ENCODE measurements at regions not wholly inside any gene's neighbourhood (a gene's known extent, or its start where the extent isn't known, plus 50 kb on each side); places are given as distances from the start of the nearest gene placed in this dataset.
"Not testable (repeated sequence)": the region's sequence is repeated elsewhere in the genome, so short reads cannot be mapped to it uniquely, and the experiment has no call there.

DNA sequence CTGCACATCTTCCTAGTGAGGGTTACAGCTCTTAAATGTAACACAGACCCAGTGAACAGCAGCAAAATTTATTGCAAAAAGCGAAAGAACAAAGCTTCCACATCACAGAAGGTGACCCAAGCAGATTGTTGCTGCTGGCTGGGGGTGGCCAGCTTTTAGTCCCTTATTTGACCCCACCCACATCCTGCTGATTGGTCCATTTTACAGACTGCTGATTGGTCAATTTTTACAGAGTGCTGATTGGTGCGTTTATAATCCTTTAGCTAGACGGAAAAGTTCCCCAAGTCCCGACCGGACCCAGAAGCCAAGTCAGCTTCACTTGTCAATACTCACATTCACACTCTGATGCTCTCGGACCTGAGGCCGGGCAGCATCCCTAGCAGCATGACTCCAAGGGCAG lies 154.5 kb upstream of the ATP10A start:
- DNase-seq, result no peak

DNA sequence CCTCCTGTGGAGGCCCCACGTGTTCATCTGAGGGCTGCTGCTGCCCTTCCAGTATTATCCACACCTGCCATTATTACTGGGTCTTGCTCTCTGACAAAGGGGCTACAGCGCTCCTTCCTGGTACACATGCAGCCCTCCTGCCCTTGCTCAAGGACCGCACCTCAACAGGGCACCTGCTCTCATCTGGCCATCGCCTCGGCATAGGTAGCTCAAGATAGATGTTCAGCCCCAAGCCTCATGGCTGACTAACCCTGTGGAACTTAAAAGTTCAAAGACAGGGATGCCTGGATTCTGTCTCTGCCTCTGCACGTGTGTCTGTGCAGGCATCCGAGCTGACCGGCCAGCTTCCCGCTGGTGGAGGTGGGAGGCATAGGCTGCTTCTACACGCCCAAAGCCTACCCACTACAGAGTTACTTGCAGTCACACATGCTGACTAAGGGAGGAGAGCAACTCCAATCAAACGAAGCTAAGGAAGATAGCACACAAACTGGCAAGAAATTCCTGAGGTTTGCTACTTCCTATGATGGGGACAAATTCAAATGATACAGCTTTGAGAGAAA lies 152.5 kb upstream of the ATP10A start:
- DNase-seq, result no peak

DNA sequence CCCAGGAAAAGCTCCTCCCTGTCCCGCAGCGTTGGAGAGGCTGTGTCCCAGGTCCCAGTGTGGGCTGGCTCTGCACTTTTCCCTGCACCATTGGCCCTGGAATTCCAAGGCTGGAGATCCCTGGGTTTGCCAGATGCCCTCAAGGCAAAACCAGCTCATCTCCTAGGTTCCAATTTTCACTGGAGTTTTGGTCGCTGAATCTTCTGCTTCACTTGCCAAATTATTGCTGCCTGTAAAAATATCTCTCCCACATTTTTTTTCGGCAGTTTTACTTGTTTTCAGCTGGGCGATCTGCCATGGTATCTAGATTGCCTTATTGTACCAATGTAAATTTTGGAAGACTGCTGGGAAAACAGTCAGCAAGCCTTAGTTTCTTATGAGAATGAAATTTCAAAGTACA lies 150.9 kb upstream of the ATP10A start:
- no peak for DNase-seq

DNA sequence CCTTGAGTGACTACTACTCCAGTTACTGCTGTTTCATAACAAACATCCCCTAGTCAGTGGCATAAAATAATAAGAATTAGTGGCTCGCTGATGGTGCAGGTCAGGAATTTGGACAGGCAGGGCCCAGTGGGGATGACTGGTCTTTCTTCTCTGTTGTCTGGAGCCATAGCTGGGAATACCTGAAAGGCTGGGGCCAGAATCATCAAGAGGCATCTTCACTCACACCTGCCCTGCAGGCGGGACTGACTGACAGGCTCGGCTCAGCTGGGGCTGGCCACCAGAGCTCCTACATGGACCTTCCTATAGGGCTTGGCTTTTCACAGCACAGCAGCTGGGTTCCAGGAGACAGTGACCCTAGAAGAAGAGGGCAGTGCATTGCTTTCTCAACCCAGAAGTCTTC lies 148.8 kb upstream of the ATP10A start:
- DNase-seq, result no peak

DNA sequence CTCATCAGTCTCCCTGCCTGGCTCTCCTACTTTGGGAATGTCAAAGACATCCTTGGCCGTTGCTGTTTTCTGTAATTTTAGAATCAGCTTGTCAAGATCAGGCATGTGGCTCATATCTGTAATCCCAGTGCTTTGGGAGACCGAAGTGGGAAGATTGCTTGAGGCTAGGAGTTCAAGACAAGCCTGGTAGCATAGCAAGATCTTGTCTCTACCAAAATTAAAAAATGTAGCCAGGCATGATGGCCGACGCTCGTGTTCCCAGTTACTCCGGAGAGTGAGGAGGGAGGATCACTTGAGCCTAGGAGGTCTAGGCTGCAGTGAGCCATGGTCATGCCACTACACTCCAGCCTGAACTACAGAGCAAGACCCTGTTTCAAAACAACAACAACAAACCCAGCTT lies 144.0 kb upstream of the ATP10A start:
- no peak for DNase-seq

DNA sequence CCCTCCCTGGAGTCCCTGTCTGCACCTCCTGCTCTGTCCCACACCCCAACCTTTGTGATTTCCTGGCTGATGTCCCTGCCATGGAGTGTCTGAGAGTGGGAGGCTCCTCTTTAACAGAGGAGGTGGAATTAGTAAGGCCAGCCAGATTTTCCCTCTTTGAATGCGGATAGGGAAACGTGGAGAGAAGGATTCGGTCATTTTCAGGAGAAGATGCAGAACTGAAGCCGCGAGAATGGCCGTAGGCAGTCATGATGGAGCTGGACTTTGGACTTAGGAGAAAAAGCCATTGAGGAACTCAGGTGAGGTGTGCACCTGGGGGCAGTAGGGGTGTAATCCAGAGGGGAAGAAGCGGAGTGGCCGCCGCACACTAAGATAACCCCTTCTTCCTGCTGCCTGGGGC lies 138.1 kb upstream of the ATP10A start:
- no peak for DNase-seq

DNA sequence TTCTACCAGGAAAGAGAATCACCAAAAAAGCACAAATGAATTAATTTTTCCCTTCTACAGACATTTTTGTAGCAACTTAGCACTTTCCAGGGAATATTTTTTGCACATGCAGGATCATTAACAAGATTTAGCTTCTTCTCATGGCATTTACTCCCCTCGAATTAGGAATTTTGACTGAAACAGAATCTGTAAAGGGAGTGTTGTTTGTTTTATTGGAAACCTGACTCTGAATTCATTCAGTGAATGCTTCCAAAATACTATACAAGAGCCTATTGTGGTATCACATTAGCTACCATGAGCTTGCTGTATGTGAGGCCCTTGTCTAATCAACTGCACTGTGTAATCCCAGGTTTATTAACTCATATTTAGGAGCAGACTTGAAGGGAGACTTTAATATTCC lies 130.4 kb upstream of the ATP10A start:
- no peak for DNase-seq

DNA sequence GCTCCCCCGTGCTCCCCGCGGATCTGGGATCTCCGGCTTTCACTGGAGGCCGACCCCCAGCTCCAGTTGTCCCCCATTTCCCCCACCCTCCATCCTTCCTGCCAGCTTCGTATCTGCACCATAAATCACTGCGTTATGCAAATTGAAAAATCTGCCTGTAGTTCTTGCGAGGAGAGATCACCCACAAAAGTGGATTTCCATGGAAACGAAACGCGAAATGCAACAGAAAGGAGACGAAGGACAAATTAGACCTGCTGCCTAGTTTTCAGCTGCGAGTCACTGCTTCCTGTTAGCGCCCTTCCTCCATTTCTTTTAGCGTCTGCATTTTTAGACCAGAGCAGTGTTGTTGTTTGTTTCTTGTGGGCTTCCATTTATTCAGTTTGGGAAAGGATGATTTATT lies 127.1 kb upstream of the ATP10A start:
- DNase-seq, result no peak

DNA sequence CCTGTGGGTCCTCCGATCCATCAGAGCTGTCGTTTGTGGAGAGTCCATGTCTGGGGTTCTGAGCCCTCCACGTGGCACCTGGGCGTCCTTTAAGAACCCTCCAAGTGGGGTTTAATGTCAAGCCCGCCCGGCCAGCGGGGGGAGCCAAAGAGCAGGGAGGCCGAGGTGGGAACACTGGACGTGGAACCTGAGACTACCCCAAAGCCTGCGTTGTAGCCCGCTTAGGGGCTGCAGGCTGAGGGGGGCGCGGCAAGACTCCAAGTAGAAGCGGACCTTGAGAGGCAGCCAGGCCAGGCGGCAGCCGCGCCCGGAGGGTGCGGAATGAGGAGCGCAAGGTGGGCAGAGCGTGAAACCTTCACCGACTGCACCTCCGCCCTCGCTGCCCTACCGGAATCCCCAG lies 126.2 kb upstream of the ATP10A start:
- DNase-seq, result no peak

DNA sequence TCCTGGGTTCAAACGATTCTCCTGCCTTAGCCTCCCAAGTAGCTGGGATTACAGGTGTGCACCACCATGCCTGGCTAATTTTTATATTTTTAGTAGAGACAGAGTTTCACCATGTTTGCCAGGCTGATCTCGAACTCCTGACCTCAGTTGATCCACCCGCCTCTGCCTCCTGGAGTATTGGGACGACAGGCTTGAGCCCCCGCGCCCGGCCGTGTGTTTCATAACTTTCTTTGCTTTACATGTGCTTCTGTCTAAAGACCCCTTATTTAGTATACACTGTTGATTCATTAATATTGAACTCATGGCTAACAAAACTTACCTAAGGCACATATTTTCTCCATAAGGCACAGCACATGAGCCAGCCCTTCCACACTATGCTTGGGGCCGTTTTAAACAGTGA lies 125.6 kb upstream of the ATP10A start:
- not testable (repeated sequence) for DNase-seq

DNA sequence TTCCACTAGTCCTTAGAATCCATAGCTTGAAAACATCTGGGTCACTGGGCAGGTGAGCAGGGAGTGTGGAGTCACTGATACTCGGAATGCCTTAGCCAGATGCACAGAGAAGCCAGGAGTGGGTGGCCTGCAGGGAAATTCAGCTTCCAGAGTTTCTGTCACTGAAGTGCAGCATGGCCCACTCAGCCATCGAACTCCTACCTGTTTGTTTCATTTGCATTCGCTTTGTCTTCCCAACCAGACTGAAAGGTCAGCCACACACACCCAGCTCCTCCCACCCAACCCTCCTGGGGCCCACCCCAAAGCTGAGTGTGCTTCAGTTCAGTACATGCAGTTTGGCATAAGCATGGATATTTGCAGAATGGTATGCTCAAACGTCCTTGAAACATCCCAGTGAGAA lies 124.5 kb upstream of the ATP10A start:
- DNase-seq, result no peak

DNA sequence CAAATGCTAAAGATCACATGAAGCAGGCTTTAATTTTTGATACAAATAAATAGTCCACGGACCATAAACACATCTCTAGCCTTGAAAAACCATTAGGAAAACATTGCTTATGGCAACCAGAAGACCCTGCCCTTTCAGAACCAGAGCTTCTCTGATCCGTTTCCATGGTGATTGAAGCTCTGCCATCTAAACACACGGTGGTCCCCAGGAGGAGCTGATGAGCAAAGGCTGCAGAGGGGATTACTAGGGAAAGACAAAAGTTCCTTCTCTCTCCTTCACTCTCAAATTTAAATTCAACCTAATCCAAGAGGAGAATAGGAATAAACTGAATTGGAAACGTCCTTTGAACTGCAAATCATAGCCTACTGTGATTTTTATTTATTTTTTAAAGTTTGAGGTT lies 122.0 kb upstream of the ATP10A start:
- DNase-seq, result no peak

DNA sequence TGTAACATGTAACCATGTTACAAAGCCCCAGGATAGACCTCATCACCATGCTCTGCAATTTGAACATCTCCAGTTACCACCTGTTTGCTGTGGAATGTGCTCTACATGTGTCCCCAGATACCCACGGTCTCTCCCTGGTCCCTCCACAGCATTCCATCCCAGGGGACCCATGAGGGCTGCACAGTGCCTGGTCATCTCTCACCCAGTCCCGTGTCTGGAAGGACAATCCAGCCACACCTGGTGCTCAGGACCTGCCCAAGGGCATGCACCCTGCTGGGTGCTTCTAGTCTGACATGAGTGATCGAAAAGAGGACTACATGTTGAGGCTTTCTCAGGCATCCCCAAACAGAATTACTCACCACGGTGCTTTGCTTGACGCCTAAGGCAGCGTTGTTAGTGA lies 119.6 kb upstream of the ATP10A start:
- DNase-seq, result no peak

DNA sequence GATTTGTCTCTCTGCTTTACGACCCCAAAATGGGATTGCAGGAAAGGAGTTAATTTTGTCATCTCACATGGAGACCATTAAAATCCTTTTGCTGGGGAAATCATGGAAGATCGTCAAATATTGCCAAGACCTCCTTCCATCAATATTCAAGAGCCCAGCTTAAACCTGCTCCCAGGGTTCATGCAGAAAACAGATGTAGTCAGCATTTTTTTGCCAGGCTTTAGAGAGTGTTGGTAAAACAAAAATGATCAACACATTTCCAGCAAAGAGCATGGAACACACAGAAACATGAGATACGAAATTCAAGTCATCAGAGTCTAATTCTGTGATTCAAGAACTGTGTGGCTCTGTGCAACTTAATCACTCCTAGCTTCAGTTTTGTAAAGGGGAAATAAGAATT lies 118.0 kb upstream of the ATP10A start:
- DNase-seq, result no peak

DNA sequence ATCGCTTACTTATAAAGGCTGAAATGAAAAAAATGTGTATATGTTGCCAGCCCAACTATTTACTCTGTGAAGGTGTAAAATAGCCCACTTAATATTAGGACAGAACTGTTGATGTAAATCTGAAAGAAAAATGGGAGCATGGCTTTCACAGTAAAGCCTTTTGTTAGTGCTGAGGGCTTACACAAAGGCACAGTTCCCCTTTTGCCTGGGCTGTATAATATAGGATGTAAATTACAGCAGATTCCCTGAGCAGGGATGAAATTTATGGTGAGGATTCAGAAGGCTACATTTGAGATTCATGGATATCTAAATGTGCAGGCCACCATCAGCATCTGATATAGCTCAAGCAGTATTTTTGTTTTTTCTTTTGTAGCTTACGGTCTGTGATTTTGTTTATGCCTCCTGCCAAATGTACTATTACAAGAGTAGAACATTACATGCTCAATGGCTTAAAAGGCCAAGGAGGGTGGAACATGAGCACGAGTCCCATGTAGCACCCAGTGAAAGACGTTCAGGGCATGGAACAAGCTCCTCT lies 109.1 kb upstream of the ATP10A start:
- DNase-seq, result no peak

DNA sequence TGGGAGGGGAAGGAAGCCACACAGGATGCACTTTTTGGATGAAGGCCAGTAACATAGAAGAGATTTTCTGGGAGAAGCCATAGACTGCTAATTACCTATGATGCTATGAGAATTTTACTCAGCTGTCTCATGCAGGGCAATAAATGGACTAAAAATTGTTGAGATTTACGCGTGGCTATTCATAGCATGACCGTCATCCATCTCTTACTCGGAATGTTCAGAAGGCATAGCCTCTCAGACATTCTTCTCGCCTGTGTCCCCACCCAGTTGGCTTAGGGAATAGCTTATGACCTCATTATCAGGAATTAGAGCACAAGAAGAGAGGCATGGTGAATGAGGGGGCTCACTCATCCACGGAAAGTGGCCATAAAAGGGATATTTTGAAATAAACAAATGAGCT lies 107.9 kb upstream of the ATP10A start:
- DNase-seq, result no peak

DNA sequence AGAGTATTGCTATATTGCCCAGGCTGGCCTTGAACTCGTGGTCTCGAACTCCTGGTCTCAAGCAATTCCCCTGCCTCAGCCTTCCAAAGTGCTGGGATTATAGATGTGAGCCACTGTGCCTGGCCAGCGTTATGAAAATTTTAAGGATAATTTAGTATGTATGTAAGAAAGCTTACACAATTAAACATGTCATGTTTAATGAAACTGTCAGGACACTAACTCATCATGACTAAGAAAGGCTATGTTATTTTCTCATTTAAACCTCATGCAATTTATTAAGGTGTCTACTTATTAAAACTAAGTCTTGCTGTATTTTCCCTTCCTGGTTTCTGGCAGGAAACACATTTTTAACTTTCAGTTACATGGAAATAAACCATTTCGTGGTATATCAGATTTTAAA lies 106.8 kb upstream of the ATP10A start:
- no peak for DNase-seq

DNA sequence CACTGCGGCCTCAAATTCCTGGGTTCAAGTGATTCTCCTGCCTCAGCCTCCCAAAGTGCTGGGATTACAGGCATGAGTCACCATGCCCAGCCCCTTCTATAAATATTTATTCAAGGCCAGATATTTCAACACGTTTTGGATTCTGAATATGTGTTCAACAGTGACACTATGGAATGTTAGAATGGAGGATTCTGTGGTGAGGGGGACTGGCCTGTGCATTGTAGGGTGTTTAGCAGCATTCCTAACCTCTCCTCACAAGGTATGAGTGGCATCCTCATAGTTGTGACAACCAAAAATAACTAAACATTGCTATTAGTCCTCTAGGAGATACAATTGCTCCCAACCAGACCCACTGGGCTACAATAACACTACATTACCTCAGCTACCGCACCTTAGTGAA lies 104.0 kb upstream of the ATP10A start:
- no peak for DNase-seq

DNA sequence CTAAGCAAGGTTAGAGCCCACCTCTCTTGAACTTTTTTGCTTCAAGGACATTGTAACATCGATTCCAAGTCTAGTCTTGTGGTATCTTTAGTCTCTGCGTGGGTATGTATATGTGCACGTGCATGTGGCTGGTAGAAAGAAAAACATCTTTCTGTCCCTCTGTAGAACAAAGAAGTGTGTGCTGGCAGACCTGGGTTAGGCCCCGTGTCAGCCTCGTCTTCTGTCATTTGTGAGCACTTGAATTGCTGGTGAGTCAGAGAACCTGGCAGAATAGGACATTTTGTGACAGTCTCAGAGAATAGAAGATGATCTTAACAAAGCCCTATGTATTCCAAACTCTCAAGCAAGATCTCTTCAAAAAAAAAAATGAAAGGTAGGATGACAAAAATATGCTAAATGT lies 102.2 kb upstream of the ATP10A start:
- DNase-seq, result no peak

DNA sequence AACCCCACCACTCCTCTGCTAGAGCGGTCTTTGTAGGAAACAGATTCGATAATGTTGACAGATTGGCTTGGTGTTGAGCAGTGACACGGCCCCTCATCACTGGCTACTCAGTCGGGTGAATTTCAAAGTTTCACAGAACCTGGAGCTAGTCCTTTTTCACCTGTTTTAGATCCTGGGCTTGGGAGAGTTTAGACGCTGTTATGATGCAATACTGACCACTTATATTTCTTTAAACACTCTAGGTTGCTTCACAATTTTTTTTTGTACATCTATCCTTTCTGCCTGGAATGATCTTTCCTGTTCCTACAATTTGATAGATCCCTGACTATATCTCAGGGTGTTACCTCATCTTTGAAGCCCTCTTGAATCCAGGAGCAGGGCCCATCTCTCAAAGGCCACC lies 97.1 kb upstream of the ATP10A start:
- DNase-seq, result no peak

DNA sequence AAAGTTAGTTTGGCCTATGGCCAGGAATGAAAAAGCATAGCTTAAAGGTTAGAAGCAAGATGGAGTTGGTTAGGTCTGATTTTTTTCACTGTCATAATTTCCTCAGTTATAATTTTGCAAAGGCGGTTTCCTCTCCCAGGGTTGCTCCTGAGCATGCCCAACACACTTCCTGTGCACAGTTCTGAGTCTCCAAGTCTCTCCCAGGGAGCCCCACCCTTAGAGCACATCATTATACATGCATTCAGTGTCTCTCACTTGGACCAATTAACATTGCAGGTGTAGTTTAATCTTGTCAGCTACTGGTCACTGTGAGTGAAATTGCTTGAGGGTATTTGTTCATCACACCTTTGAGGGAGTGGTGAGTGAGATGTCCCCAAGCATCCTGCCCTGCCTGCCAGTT lies 96.0 kb upstream of the ATP10A start:
- DNase-seq, result no peak

DNA sequence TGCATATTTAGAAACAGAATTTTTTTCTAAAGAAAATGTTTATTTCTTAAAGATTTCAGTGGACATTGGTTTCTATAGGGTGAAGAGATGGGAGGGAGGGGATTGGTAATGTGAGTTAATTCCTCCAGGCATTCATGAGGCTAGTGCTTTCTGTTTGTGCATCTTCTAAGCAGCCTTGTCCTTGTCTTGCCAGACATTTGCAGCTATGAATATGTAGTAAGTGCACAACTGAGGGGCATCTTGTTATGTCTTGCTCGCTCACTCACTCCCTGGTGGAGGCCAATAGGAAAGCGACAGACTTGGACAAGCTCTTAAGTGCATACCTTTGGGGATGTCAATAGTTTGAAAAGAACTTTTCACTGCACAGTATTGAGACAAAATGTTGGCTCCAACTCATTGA lies 92.5 kb upstream of the ATP10A start:
- no peak for DNase-seq

DNA sequence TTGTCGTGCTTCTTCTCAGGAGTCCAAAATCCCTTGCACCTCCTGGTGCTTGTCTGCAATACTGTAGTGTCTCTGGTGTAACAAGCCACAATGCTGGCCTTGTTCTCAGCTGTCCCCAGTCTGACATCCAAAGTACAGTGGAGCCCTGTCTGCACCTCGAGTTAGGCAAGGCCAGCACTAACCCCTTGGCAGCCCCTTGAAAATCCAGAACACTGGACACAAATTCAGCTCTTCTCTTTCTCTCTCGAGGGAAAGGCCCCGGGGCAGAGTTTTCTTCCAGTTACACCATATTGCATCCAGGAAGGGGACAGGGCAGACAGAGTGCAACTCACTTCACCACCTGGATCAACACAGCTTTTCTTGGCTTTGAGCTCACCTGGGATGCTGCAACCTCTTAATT lies 91.3 kb upstream of the ATP10A start:
- DNase-seq, result no peak

DNA sequence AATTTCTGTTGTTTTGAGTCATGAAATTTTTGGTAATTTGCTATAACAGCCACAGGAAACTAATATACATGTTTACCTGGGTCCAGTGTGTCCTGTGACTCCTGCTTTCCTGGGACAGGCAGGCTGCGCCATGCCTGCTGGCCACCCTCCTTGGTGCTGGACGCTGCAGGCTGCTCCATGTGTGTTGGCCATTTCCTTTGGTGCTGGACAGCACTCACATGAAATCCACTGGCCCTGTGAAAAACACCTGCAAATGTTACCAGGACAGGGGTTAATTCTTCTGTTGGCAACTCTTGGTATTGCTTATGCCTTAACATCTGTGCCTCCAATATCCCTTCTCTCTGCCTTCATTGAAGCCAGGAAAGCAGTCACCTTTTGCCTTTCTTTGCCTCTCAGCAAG lies 86.9 kb upstream of the ATP10A start:
- DNase-seq, result no peak

All from right forelimb (tissue), 1 donor.